PC-9 (cell line): ENCODE measurements at regions not wholly inside any gene's neighbourhood (a gene's known extent, or its start where the extent isn't known, plus 50 kb on each side); places are given as distances from the start of the nearest gene placed in this dataset.

Experiments
- BruUV-seq: library from RNA; stranded (reverse); fragments of 400-500 nt; replicated peaks from 2 replicates; lab custom pipeline; 2021; lab: Mats Ljungman, UMichigan
- CTCF ChIA-PET: fragments of 300-600 bp; sonication (Branson Sonifier 250); formaldehyde crosslinking; loops from one replicate; lab custom pipeline; 2022; ENCODE audit warnings: antibody characterized with exemption; lab: Charles Lee
- POLR2A ChIA-PET: fragments of 300-600 bp; sonication (Branson Sonifier 250); formaldehyde crosslinking; loops from one replicate; lab custom pipeline; 2022; ENCODE audit warnings: antibody characterized with exemption; ENCODE audit not compliant: unreplicated experiment; lab: Charles Lee
- DNase-seq, 2 experiments: peaks; one replicate each; pipeline versions ENCODE4 v3.0.0 to v3.0.0-alpha.2; 2015 to 2022; ENCODE audit warnings: mixed read lengths in 1 of 2
- H2AFZ ChIP-seq: fragments of 200-600 bp; sonication (generic); 2 replicates; pipeline ENCODE4 v1.8.1; 2017; ENCODE audit warnings: antibody characterized with exemption
- H3F3A ChIP-seq: fragments of 200-600 bp; sonication (generic); 2 replicates; pipeline ENCODE4 v1.8.1; 2017; ENCODE audit warnings: antibody characterized with exemption, mild to moderate bottlenecking, low read depth; ENCODE audit not compliant: insufficient read depth
- H3K27ac ChIP-seq: fragments of 200-600 bp; sonication (generic); 2 replicates; pipeline ENCODE4 v1.6.1; 2016; ENCODE audit warnings: mixed run types
- H3K27me3 ChIP-seq: fragments of 200-600 bp; sonication (generic); 2 replicates; pipeline ENCODE4 v1.6.1; 2016; ENCODE audit warnings: low read depth, mixed run types; ENCODE audit not compliant: insufficient read depth
- H3K36me3 ChIP-seq: fragments of 200-600 bp; sonication (generic); 2 replicates; pipeline ENCODE4 v1.6.1; 2016; ENCODE audit warnings: low read depth, mixed run types
- H3K4me1 ChIP-seq: fragments of 200-600 bp; sonication (generic); replicated peaks from 2 replicates; pipeline ENCODE4 v1.6.1; 2016; ENCODE audit warnings: mixed run types; ENCODE audit not compliant: insufficient read depth
- H3K4me2 ChIP-seq: fragments of 200-600 bp; sonication (generic); 2 replicates; pipeline ENCODE4 v1.6.1; 2017; ENCODE audit warnings: mixed run types
- H3K4me3 ChIP-seq: fragments of 200-600 bp; sonication (generic); 2 replicates; pipeline ENCODE4 v1.6.1; 2016; ENCODE audit warnings: mixed run types
- H3K79me2 ChIP-seq: fragments of 200-600 bp; sonication (generic); 2 replicates; pipeline ENCODE4 v1.6.1; 2017; ENCODE audit warnings: low read depth, mixed run types
- H3K9me2 ChIP-seq: fragments of 200-600 bp; sonication (generic); 2 replicates; pipeline ENCODE4 v1.8.1; 2017; ENCODE audit warnings: mild to moderate bottlenecking; ENCODE audit not compliant: insufficient read depth
- H3K9me3 ChIP-seq: fragments of 200-600 bp; sonication (generic); 2 replicates; pipeline ENCODE4 v1.8.1; 2016; ENCODE audit warnings: low read depth; ENCODE audit not compliant: insufficient read depth
- H4K20me1 ChIP-seq: fragments of 200-600 bp; sonication (generic); 2 replicates; pipeline ENCODE4 v1.8.1; 2017; ENCODE audit not compliant: insufficient read depth
- CTCF ChIP-seq: fragments of 200-600 bp; sonication (generic); conservative IDR thresholded peaks from 2 replicates; pipeline ENCODE4 v1.6.1; 2017; ENCODE audit warnings: mixed run types, antibody characterized with exemption, mild to moderate bottlenecking, moderate library complexity
- EZH2 ChIP-seq: fragments of 200-600 bp; sonication (generic); IDR thresholded peaks from 2 replicates; pipeline ENCODE4 v1.8.0; 2017; ENCODE audit warnings: antibody characterized with exemption, low read depth
- intact Hi-C: fragments of 100-400 bp; cut with micrococcal nuclease; formaldehyde crosslinking; loops from one replicate; pipeline ENCODE4 v1.10.0; 2022; ENCODE audit not compliant: unreplicated experiment

GRCh38 chr21:35506771-35507170, 457.7 kb upstream of the RUNX1 start:
- no peaks in the 10 kb centered on the region for H3K79me2 ChIP-seq
- no peaks in the 10 kb centered on the region for H3K9me3 ChIP-seq
- no peaks in the 10 kb centered on the region for H4K20me1 ChIP-seq
- H3K9me2 ChIP-seq = no peaks in the 10 kb centered on the region
- no TSS peak for BruUV-seq
- intact Hi-C loops = loop anchor here (5.0 to 10.0 kb wide), 2 partner anchors 272 to 814 kb away; no protein-coding TSS in a partner anchor
- no peaks in the 10 kb centered on the region for H3K27me3 ChIP-seq
- H3K27ac ChIP-seq = no peak overlapping the region
- DNase-seq = no peak
- no peak overlapping the region for H3K4me2 ChIP-seq
- POLR2A ChIA-PET = no interaction called here
- H3K4me3 ChIP-seq = no peak overlapping the region
- TF ChIP-seq CTCF (no peak), EZH2 (no peak)
- peaks cover 9% of the 10 kb centered on the region for H3F3A ChIP-seq
- CTCF ChIA-PET = no interaction called here
- H3K4me1 ChIP-seq = peaks cover 33% of the 10 kb centered on the region
- no peak overlapping the region for H2AFZ ChIP-seq
- H3K36me3 ChIP-seq = no peaks in the 10 kb centered on the region

- Histone ChIP-seq H3K4me3 (no peak overlapping the region), H3K27me3 (no peaks in the 10 kb centered on the region), H4K20me1 (no peaks in the 10 kb centered on the region), H3K36me3 (no peaks in the 10 kb centered on the region), H3K4me1 (peaks cover 29% of the 10 kb centered on the region), H3F3A (peaks cover 5% of the 10 kb centered on the region), H2AFZ (no peak overlapping the region), H3K9me3 (no peaks in the 10 kb centered on the region), H3K27ac (no peak overlapping the region), H3K4me2 (no peak overlapping the region), H3K79me2 (no peaks in the 10 kb centered on the region), H3K9me2 (no peaks in the 10 kb centered on the region)
- CTCF ChIA-PET = no interaction called here
- no peak for TF ChIP-seq EZH2
- no peak for TF ChIP-seq CTCF
- no TSS peak for BruUV-seq
- POLR2A ChIA-PET = no interaction called here
- intact Hi-C loops = loop anchor here (5.0 to 10.0 kb wide), 2 partner anchors 272 to 814 kb away; no protein-coding TSS in a partner anchor
- DNase-seq = no peak
Observed at GRCh38 chr21:35506352-35506751, 457.2 kb upstream of the RUNX1 start.

- Histone ChIP-seq H3K9me3 (no peaks in the 10 kb centered on the region), H3K4me2 (no peak overlapping the region), H3F3A (no peaks in the 10 kb centered on the region; the same call in 1 of the 2 replicates), H3K4me1 (peaks cover 18% of the 10 kb centered on the region), H3K79me2 (no peaks in the 10 kb centered on the region), H3K27me3 (no peaks in the 10 kb centered on the region), H2AFZ (no peak overlapping the region), H4K20me1 (no peaks in the 10 kb centered on the region), H3K9me2 (no peaks in the 10 kb centered on the region), H3K36me3 (no peaks in the 10 kb centered on the region), H3K4me3 (no peak overlapping the region), H3K27ac (no peak overlapping the region)
- intact Hi-C loops = loop anchor here (5.0 to 10.0 kb wide), 2 partner anchors 270 to 813 kb away; no protein-coding TSS in a partner anchor
- ChIA-PET POLR2A (no interaction called here), CTCF (no interaction called here)
- TF ChIP-seq CTCF (no peak), EZH2 (no peak)
- no peak for DNase-seq
- BruUV-seq = no TSS peak
Observed at GRCh38 chr21:35504951-35505466, 455.9 kb upstream of the RUNX1 start.
